Stimulated activated CD4-positive, alpha-beta T cell treated with anti-CD3 and anti-CD28 coated beads, Interleukin-4, amount 100 ng/mL, for 1 hour (primary cell): ENCODE measurements at regions not wholly inside any gene's neighbourhood (a gene's known extent, or its start where the extent isn't known, plus 50 kb on each side); places are given as distances from the start of the nearest gene placed in this dataset.

ENCODE experiments used
- DNase-seq: peaks from one replicate; pipeline ENCODE4 v3.0.0-alpha.2; 2020

- no peak for DNase-seq
Measured at GRCh38 chr5:105453216-105453807, 1890.7 kb upstream of the NUDT12 start.

DNA sequence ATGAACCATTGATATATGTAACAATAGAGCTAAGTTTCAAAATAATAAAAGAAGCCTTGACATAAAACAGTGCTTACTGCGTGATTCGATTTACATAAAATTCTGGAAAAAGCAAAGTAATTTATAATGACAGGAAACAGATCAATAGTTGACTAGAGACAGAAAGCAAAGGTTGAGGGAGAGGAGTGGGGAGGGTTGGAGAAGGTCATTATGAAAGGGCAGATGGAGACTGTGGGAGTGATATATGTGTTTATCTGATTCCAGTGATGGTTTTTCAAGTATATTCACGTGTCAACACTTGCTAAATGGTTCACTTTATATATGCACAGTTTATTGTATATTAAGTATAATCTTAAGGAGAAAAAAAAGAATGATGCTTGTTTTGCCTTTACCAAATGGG lies 1885.7 kb upstream of the NUDT12 start:
- no peak for DNase-seq

DNA sequence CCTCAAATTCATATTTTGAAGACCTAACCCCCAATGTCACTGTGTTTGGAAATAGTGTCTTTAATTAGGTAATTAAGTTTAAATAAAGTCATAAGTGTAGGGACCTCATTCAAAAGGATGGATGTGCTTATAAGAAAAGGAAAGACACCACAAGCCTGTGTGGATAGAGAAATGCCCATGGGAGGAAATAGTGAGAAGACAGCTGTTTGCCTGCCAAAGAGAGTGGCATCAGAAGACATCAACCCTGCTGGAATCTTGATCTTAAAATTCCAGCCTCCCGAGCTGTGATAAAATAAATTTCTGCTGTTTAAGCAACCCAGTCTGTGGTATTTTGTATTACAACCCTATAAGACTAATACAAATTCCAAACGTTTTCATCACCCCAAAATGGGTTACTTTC lies 1867.9 kb upstream of the NUDT12 start:
- DNase-seq = no peak

- no peak for DNase-seq
Measured at GRCh38 chr5:105428451-105429380, 1866.1 kb upstream of the NUDT12 start.

- no peak for DNase-seq
Measured at GRCh38 chr5:105414067-105414466, 1851.5 kb upstream of the NUDT12 start.

- DNase-seq = no peak
Measured at GRCh38 chr5:105413406-105413990, 1850.9 kb upstream of the NUDT12 start.

DNA sequence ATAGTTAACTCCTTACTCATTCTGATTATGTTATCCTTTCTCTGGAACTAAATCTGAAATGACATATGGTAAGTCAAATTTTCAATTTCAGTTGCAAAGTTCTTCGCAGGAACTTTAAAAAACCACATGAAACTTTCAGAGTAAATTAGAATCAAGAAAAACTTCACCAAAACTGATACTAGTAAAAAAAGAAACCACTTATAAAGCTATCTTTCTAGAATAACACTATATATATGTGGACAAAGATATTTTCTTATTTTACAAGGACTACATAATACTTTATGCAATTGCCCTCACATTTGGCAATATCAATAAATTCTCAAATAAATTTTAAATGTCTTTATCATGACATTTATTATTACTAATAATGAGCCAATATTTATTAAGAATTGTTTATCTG lies 1847.1 kb upstream of the NUDT12 start:
- no peak for DNase-seq

DNA sequence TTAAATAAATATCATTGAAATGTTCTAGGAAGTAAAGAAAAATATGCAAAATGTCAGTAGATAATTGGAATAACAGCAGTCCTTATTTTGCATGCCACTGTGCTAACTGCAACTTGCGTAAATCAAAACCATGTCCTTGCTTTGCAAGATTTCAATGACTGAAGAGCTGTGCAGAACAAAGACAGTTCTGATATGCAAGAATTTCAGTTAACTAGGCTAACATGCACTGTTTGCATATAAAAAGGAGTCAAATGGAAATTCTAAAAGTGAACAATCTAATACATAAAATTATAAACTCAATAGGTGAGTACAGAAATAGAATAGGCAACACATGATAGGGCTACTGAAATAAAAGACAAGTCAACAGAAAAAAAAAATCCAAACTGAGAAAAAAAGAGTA lies 1844.6 kb upstream of the NUDT12 start:
- DNase-seq = no peak

- no peak for DNase-seq
Measured at GRCh38 chr5:105397749-105398148, 1835.2 kb upstream of the NUDT12 start.

- DNase-seq = no peak
Measured at GRCh38 chr5:105392710-105393149, 1830.1 kb upstream of the NUDT12 start.

- DNase-seq = no peak
Measured at GRCh38 chr5:105392122-105392709, 1829.6 kb upstream of the NUDT12 start.

- DNase-seq = no peak
Measured at GRCh38 chr5:105380126-105380525, 1817.5 kb upstream of the NUDT12 start.

GRCh38 chr5:105371169-105371568 lies 1808.6 kb upstream of the NUDT12 start:
- DNase-seq = no peak

- DNase-seq = no peak
Measured at GRCh38 chr5:105350486-105351140, 1788.0 kb upstream of the NUDT12 start.

- DNase-seq = no peak
Measured at GRCh38 chr5:105331558-105331957, 1769.0 kb upstream of the NUDT12 start.

GRCh38 chr5:105330185-105330584 lies 1767.6 kb upstream of the NUDT12 start:
- no peak for DNase-seq

- DNase-seq = no peak
Measured at GRCh38 chr5:105304859-105305258, 1742.3 kb upstream of the NUDT12 start.

GRCh38 chr5:105288946-105289345 lies 1726.4 kb upstream of the NUDT12 start:
- no peak for DNase-seq

GRCh38 chr5:105283134-105283533 lies 1720.5 kb upstream of the NUDT12 start:
- no peak for DNase-seq

DNA sequence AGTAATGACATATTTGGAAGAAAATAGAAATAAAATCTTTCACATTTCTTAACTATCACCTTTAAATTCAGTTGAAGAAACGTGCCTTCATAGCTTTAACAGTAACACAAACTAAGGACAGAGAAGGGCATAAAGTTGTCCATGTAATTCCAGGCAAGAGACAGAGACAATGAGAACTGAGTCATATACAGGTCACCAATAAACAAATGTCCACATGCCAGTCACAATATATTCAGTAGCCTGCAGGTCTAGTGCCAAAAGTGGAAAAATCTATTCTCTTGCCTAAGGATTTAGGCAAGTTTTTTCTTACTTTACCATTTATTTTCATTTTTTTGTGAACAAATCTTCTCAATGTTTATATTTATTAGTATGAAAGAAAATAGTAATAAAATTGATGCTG lies 1711.5 kb upstream of the NUDT12 start:
- no peak for DNase-seq

DNA sequence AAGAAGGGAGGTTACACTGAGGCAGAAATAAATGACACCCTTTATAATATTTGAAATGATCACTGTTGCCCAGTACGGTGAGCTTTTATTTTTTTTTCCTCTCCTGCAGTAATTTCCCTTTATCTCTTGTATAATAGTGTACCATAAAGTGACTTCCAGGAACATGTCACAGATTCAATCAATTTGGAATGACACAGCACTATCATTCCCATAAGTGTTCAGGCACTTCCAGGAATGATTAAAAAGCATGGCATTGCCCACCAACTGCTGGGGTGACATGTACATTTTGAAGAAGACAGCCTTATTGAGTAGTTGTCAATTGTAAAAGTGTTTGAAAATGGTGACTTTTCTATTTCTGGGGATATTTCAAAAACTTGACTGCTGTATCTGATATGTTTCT lies 1700.9 kb upstream of the NUDT12 start:
- no peak for DNase-seq

DNA sequence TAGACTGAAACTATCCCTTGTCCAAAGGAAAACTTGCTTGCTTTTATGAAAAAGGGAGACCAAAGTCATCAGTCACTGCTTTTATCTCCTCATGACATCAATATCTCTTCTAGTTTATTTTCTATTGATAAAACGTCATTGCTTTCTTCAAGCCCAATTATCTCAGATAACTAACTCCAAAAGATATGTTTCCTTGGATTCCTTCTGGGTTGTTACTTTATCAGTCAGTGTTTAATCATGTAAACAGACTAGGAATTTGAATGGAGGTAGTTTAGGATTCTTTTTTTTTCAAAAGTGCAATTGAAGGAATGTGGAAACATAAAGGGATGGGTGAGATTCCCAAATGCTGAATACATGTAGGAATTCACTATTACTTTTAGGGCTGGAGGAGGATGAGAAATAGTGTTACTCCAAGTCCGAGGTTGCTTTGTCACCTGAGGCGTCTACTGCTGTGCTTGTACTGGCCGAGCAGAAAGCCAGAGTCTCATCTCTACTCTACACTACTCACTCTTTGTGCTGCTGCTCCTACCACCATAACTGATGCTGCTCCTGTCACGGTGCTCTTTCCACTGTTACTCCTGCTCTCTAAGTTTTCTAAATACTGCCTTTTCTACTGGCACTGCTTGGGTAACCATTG lies 1697.1 kb upstream of the NUDT12 start:
- no peak for DNase-seq

DNA sequence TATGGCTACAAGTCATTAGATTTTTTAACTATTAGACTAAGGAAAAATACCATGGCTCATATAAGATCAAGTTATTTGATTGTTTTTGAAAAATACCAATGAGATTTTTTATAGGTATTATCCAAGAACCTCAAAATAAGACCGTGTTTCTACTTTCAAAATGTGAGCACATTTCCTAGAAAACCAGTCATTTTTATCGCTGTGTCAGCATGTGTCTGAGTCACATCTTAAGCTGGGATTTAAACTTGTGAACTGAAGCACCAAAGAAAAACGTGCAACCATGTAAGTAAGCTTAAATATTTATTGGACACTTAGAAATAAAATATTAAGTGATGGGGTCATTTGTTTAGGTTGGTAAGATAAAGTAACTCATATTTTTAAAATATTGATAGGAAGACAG lies 1676.0 kb upstream of the NUDT12 start:
- DNase-seq = no peak
